Neural progenitor cell (in vitro differentiated cells): ENCODE measurements at regions not wholly inside any gene's neighbourhood (a gene's known extent, or its start where the extent isn't known, plus 50 kb on each side); places are given as distances from the start of the nearest gene placed in this dataset.

Experiments used
- CTCF ChIP-seq: fragments of 200-600 bp; sonication (generic); IDR thresholded peaks from 2 replicates; pipeline ENCODE4 v1.5.1; 2017; ENCODE audit warnings: antibody characterized with exemption, mild to moderate bottlenecking
- EZH2 ChIP-seq: fragments of 200-600 bp; sonication (generic); IDR thresholded peaks from 2 replicates; pipeline ENCODE4 v1.6.1; 2017; ENCODE audit warnings: antibody characterized with exemption, mild to moderate bottlenecking, moderate library complexity

GRCh38 chr3:120528163-120528562 is 68.0 kb upstream of the NDUFB4 start:
- TF ChIP-seq EZH2 (no peak), CTCF (no peak)
